ENCODE measurements at regions not wholly inside any gene's neighbourhood (a gene's known extent, or its start where the extent isn't known, plus 50 kb on each side); places are given as distances from the start of the nearest gene placed in this dataset.

DNA sequence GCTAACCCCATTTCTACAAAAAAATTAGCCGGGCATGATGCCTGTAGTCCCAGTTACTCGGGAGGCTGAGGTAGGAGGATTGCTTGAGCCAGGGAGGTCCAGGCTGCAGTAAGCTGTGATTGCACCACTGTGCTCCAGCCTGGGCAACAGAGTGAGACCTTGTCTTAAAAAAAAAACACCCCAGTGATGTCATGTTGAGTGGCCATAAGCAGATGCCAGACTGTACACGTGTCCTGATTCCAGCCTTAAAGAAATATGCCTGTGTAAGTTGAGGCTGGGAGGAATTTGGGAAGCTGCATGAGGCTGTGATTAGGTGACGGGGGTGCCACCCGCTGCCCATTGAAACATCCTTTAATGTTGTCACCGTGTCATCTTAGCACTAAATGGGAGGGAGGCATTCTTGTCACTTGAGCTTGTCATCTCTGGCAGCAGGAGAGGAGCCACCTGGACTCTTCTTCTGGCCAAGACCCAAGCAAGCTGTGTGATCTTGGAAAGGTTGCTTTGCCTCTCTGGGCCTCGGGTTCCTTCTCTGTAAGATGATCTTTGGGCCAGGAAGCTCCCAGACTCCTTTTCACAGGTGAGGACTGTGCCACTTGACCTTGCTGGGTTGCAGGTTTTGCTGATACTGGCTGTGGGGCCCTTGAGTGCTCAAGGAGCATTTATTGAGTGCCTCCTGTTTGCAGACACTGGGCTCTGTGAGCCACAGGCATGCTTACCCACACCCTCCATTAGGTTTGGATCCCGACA, 98.3 kb upstream of the CIBAR2 start:
- Mint-ChIP-seq H3K4me3 (no peak overlapping the region), H3K9me3 (no peaks in the 10 kb centered on the region), H3K36me3 (ENCODE audit: low read depth) (no peaks in the 10 kb centered on the region), H3K4me1 (peaks cover 69% of the 10 kb centered on the region), H3K27ac (no peak overlapping the region), H3K27me3 (ENCODE audit: low read depth, poor library complexity) (peaks cover 12% of the 10 kb centered on the region)
- TF ChIP-seq, protein P1, sequence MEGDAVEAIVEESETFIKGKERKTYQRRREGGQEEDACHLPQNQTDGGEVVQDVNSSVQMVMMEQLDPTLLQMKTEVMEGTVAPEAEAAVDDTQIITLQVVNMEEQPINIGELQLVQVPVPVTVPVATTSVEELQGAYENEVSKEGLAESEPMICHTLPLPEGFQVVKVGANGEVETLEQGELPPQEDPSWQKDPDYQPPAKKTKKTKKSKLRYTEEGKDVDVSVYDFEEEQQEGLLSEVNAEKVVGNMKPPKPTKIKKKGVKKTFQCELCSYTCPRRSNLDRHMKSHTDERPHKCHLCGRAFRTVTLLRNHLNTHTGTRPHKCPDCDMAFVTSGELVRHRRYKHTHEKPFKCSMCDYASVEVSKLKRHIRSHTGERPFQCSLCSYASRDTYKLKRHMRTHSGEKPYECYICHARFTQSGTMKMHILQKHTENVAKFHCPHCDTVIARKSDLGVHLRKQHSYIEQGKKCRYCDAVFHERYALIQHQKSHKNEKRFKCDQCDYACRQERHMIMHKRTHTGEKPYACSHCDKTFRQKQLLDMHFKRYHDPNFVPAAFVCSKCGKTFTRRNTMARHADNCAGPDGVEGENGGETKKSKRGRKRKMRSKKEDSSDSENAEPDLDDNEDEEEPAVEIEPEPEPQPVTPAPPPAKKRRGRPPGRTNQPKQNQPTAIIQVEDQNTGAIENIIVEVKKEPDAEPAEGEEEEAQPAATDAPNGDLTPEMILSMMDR (IDR thresholded peaks at IDR 0.05): no peak
- DNase-seq: no peak

DNA sequence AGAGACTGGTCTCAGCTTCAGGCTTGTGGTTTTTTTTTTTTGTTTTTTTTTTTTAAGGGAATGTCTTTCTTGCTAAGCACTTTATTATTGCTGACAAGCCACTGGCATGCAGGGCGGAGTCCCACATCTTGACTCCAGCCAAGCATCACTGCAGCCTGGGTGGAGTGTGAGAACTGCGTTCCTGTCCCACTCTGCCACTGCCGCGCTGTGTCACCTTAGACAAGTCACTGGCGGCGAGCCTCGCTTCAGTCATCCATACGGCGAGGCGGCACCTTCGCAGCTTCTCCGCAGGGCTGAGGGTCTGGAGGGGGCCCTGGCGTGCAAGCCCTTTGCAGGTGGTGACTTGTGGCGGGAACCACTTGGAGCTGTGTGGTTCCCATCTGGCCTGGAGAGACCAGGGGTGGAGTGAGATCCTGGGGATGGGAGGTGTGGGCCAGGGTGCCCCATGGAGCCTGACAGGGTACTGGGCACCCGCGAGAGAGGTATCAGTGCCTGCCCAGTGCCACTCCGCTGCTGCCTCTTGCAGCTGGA, 99.1 kb upstream of the CIBAR2 start:
- no peak overlapping the region for H3K27ac Mint-ChIP-seq
- no peaks in the 10 kb centered on the region for H3K36me3 Mint-ChIP-seq (ENCODE audit: low read depth)
- DNase-seq: no peak
- no peak overlapping the region for H3K4me3 Mint-ChIP-seq
- no peaks in the 10 kb centered on the region for H3K9me3 Mint-ChIP-seq
- H3K27me3 Mint-ChIP-seq (ENCODE audit: low read depth, poor library complexity): peaks cover 12% of the 10 kb centered on the region
- peaks cover 68% of the 10 kb centered on the region for H3K4me1 Mint-ChIP-seq
- TF ChIP-seq, protein P1 (IDR thresholded peaks at IDR 0.05): no peak

DNA sequence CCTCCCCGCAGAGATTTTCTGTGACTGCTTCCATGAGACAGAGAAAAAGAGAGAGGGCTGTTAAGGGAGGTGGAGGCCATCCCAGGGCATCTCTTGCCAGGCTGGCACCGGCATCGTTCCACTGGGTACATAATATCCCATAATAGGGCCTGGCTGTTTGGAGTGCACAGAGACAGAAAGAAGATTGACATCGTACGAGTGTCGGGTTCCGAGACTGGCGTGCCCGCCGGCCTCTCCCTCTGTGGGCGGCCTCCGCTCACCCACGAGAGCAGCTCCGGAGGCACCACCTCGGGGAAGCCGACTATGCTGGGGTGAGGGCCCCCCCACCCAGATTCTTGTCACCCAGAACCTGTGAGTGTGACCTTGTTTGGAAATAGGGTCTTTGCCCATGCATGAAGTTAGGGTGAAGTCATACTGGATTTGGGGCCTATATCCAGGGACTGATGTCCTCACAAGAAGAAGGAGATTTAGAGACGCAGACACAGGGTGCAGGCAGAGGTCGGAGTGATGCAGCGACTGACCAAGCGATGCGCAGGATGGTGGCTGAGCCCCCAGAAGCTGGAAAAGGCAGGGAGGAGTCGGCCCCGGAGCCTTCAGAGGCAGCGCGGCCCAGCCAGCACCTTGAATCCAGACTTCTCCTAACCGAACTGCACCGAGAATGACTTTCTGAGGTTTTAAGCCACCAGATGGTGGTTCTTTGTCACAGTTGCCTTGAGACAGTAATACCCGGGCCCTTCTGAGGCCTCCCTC, 101.8 kb upstream of the CIBAR2 start:
- no peak for DNase-seq
- TF ChIP-seq, protein P1 (IDR thresholded peaks at IDR 0.05): no peak
- H3K4me1 Mint-ChIP-seq: peaks cover 69% of the 10 kb centered on the region
- peak overlapping the region; percentile 83 for H3K27ac Mint-ChIP-seq
- H3K36me3 Mint-ChIP-seq (ENCODE audit: low read depth): no peaks in the 10 kb centered on the region
- peaks cover 11% of the 10 kb centered on the region for H3K27me3 Mint-ChIP-seq (ENCODE audit: low read depth, poor library complexity)
- H3K9me3 Mint-ChIP-seq: no peaks in the 10 kb centered on the region
- no peak overlapping the region for H3K4me3 Mint-ChIP-seq

DNA sequence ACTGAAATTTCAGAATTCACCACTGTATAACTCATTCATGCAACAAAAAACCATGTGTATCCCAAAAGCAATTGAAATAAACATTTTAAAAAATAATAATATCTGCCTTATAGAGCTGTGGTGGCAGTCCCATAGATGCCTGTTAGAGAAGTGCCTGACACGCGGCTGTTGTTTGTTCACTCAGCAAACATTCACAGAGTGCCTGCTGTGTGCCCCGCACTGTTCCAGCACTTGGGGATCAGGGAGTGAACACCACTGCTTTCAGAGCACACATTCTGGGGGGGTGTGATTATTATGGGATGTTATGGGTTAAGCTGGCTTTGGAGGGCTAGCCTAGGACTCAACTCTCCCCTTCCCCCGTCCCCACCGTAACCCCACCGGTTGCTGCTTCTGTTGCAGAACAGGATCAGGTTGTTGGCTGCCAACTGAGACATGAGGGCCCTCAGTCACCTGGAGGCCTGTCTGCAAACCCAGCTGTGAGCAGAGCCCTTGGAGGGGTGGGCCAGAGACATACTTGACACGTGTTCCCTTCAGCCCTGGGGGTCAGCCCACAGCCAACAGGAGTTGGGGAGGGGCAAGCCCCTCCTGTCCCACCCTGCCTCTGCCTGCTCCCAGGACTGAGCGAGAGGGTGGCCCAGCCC, 103.3 kb upstream of the CIBAR2 start:
- TF ChIP-seq, protein P1 (IDR thresholded peaks at IDR 0.05): no peak
- no peaks in the 10 kb centered on the region for H3K9me3 Mint-ChIP-seq
- H3K4me1 Mint-ChIP-seq: peaks cover 75% of the 10 kb centered on the region
- no peak overlapping the region for H3K4me3 Mint-ChIP-seq
- no peak for DNase-seq
- H3K27ac Mint-ChIP-seq: no peak overlapping the region
- no peaks in the 10 kb centered on the region for H3K36me3 Mint-ChIP-seq (ENCODE audit: low read depth)
- peaks cover 10% of the 10 kb centered on the region for H3K27me3 Mint-ChIP-seq (ENCODE audit: low read depth, poor library complexity)

DNA sequence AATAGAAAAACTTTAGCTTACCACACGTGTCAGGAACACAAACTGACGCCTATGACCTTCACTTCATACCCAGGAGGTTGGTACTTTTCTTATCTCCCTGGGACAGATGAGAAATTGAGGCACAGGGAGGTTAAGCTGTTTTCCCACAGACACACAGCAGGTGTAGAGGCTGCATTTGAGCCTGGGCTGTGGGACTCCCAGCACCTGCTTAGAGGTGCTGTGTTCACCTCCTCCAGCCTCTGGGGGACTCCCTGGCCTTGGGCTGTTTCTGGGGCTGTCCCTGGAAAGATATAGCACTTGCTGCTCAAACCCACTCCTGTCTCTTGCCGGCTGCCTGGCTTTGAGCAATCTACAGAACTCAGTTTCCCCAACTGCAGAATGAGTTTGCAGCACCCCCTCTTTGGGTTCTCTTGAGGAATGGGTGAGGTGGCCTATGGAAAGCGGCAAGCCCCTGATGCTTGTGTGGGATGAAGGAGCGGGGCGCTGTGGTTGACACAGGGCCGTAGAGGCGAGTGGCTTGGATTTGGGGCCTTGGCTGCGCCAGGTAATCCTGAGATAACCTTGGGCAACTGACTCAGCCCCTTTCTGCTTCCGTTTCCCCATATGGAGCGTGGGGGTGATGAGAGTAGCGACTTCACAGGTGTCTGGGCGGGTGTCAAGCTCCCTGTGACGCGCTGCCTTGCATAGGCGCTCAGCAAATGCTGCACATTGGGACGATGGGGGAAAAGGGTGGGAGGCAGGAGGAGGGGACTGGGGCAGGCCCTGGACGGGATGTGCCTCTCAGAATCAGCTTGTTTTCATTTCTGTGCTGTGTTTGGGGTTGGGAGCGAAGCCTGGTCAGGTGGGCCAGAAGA, 104.5 kb upstream of the CIBAR2 start:
- H3K27ac Mint-ChIP-seq: peak overlapping the region; percentile 5
- DNase-seq: no peak
- H3K36me3 Mint-ChIP-seq (ENCODE audit: low read depth): no peaks in the 10 kb centered on the region
- TF ChIP-seq, protein P1 (IDR thresholded peaks at IDR 0.05): no peak
- no peak overlapping the region for H3K4me3 Mint-ChIP-seq
- H3K4me1 Mint-ChIP-seq: peaks cover 84% of the 10 kb centered on the region
- H3K27me3 Mint-ChIP-seq (ENCODE audit: low read depth, poor library complexity): peaks cover 10% of the 10 kb centered on the region
- H3K9me3 Mint-ChIP-seq: no peaks in the 10 kb centered on the region

Measured in nephron progenitor cell (in vitro differentiated cells).